ENCODE measurements at regions not wholly inside any gene's neighbourhood (a gene's known extent, or its start where the extent isn't known, plus 50 kb on each side); places are given as distances from the start of the nearest gene placed in this dataset.
"Not testable (repeated sequence)": the region's sequence is repeated elsewhere in the genome, so short reads cannot be mapped to it uniquely, and the experiment has no call there.

- not testable (repeated sequence) for TF ChIP-seq MXI1 (IDR thresholded peaks at IDR 0.05; ENCODE audit: borderline replicate concordance, low read depth, low read length); CTCF (conservative IDR thresholded peaks at IDR 0.05; ENCODE audit: low read depth, low read length); RFX5 (IDR thresholded peaks at IDR 0.05; ENCODE audit: low read depth, low read length); POLR2A (IDR thresholded peaks at IDR 0.05; ENCODE audit: low read depth, low read length); CEBPB (IDR thresholded peaks at IDR 0.05; ENCODE audit: low read depth, low read length); USF2 (IDR thresholded peaks at IDR 0.05; ENCODE audit: low read depth, low read length); RAD21 (IDR thresholded peaks at IDR 0.05; ENCODE audit: low read length); MAFK (IDR thresholded peaks at IDR 0.05; ENCODE audit: low read depth, low read length); MAZ (IDR thresholded peaks at IDR 0.05; ENCODE audit: borderline replicate concordance, low read depth, low read length); SMC3 (IDR thresholded peaks at IDR 0.05; ENCODE audit: low read depth, low read length); BHLHE40 (IDR thresholded peaks at IDR 0.05; ENCODE audit: low read depth, low read length); RCOR1 (IDR thresholded peaks at IDR 0.05; ENCODE audit: insufficient replicate concordance, low read length); NFE2L2 (IDR thresholded peaks at IDR 0.05; ENCODE audit: low read depth, low read length); FOS (IDR thresholded peaks at IDR 0.05; ENCODE audit: low read depth, low read length)
These were observed 79.6 kb downstream of the NPIPA7 start for GRCh38 chr16:16458579-16458978.
